GM18502 (cell line): ENCODE measurements at regions not wholly inside any gene's neighbourhood (a gene's known extent, or its start where the extent isn't known, plus 50 kb on each side); places are given as distances from the start of the nearest gene placed in this dataset.

Experiments
- ATAC-seq: cut with Tn5 transposase; IDR thresholded peaks from one replicate; pipeline ENCODE4 v1.9.1; 2021; ENCODE audit warnings: mild to moderate bottlenecking; ENCODE audit not compliant: unreplicated experiment, poor library complexity

- no peak for ATAC-seq
Measured at GRCh38 chr11:42536611-42537360, 775.0 kb upstream of the API5 start.

GRCh38 chr11:42542336-42542735, 769.5 kb upstream of the API5 start:
- no peak for ATAC-seq

GRCh38 chr11:42543844-42544419, 767.9 kb upstream of the API5 start:
- no peak for ATAC-seq

GRCh38 chr11:42544726-42545125, 767.1 kb upstream of the API5 start:
- ATAC-seq, result no peak

- no peak for ATAC-seq
Measured at GRCh38 chr11:42545954-42546353, 765.8 kb upstream of the API5 start.

GRCh38 chr11:42552786-42553185, 759.0 kb upstream of the API5 start:
- no peak for ATAC-seq

GRCh38 chr11:42555190-42555589, 756.6 kb upstream of the API5 start:
- no peak for ATAC-seq

- ATAC-seq, result no peak
Measured at GRCh38 chr11:42571131-42571877, 740.5 kb upstream of the API5 start.

GRCh38 chr11:42571878-42572610, 739.8 kb upstream of the API5 start:
- ATAC-seq, result no peak

- no peak for ATAC-seq
Measured at GRCh38 chr11:42576318-42576717, 735.5 kb upstream of the API5 start.

GRCh38 chr11:42589286-42589685, 722.5 kb upstream of the API5 start:
- ATAC-seq, result no peak

GRCh38 chr11:42591841-42592240, 720.0 kb upstream of the API5 start:
- no peak for ATAC-seq

- ATAC-seq, result no peak
Measured at GRCh38 chr11:42593441-42593840, 718.4 kb upstream of the API5 start.

- no peak for ATAC-seq
Measured at GRCh38 chr11:42595876-42596275, 715.9 kb upstream of the API5 start.

GRCh38 chr11:42596576-42597145, 715.1 kb upstream of the API5 start:
- ATAC-seq, result no peak

GRCh38 chr11:42598341-42598740, 713.5 kb upstream of the API5 start:
- ATAC-seq, result no peak

- no peak for ATAC-seq
Measured at GRCh38 chr11:42620796-42621195, 691.0 kb upstream of the API5 start.

GRCh38 chr11:42625757-42626665, 685.8 kb upstream of the API5 start:
- ATAC-seq, result no peak

GRCh38 chr11:42631220-42631843, 680.5 kb upstream of the API5 start:
- ATAC-seq, result no peak
